ENCODE measurements at regions not wholly inside any gene's neighbourhood (a gene's known extent, or its start where the extent isn't known, plus 50 kb on each side); places are given as distances from the start of the nearest gene placed in this dataset.
"Not testable (repeated sequence)": the region's sequence is repeated elsewhere in the genome, so short reads cannot be mapped to it uniquely, and the experiment has no call there.

- DNase-seq (ENCODE audit: low spot score), result no peak
These were observed 598.1 kb downstream of the DNAH5 start for GRCh38 chr5:13346401-13346800.

GRCh38 chr5:13339093-13339492, 605.4 kb downstream of the DNAH5 start:
- DNase-seq (ENCODE audit: low spot score), result no peak

GRCh38 chr5:13335026-13335425, 609.5 kb downstream of the DNAH5 start:
- DNase-seq (ENCODE audit: low spot score), result not testable (repeated sequence)

- no peak for DNase-seq (ENCODE audit: low spot score)
These were observed 612.9 kb downstream of the DNAH5 start for GRCh38 chr5:13331585-13331984.

- no peak for DNase-seq (ENCODE audit: low spot score)
These were observed 616.2 kb downstream of the DNAH5 start for GRCh38 chr5:13328316-13328715.

- DNase-seq (ENCODE audit: low spot score), result no peak
These were observed 618.7 kb downstream of the DNAH5 start for GRCh38 chr5:13325765-13326164.

- DNase-seq (ENCODE audit: low spot score), result no peak
These were observed 621.7 kb downstream of the DNAH5 start for GRCh38 chr5:13322769-13323168.

GRCh38 chr5:13317654-13318053, 626.8 kb downstream of the DNAH5 start:
- no peak for DNase-seq (ENCODE audit: low spot score)

GRCh38 chr5:13316176-13316575, 628.3 kb downstream of the DNAH5 start:
- DNase-seq (ENCODE audit: low spot score), result no peak

GRCh38 chr5:13307480-13307879, 637.0 kb downstream of the DNAH5 start:
- no peak for DNase-seq (ENCODE audit: low spot score)

GRCh38 chr5:13303445-13303844, 641.0 kb downstream of the DNAH5 start:
- DNase-seq (ENCODE audit: low spot score), result no peak

- DNase-seq (ENCODE audit: low spot score), result no peak
These were observed 665.7 kb downstream of the DNAH5 start for GRCh38 chr5:13278811-13279210.

- no peak for DNase-seq (ENCODE audit: low spot score)
These were observed 666.3 kb downstream of the DNAH5 start for GRCh38 chr5:13278148-13278547.

- no peak for DNase-seq (ENCODE audit: low spot score)
These were observed 668.3 kb downstream of the DNAH5 start for GRCh38 chr5:13276156-13276555.

- DNase-seq (ENCODE audit: low spot score), result no peak
These were observed 680.8 kb downstream of the DNAH5 start for GRCh38 chr5:13263701-13264100.

- DNase-seq (ENCODE audit: low spot score), result no peak
These were observed 691.4 kb downstream of the DNAH5 start for GRCh38 chr5:13253111-13253510.

- DNase-seq (ENCODE audit: low spot score), result no peak
These were observed 691.8 kb downstream of the DNAH5 start for GRCh38 chr5:13252699-13253098.

GRCh38 chr5:13251623-13252376, 692.7 kb downstream of the DNAH5 start:
- DNase-seq (ENCODE audit: low spot score), result no peak

GRCh38 chr5:13250464-13251291, 693.8 kb downstream of the DNAH5 start:
- peak; percentile 9 for DNase-seq (ENCODE audit: low spot score)

- no peak for DNase-seq (ENCODE audit: low spot score)
These were observed 694.6 kb downstream of the DNAH5 start for GRCh38 chr5:13249854-13250253.

- DNase-seq (ENCODE audit: low spot score), result no peak
These were observed 696.2 kb downstream of the DNAH5 start for GRCh38 chr5:13248253-13248652.

GRCh38 chr5:13246053-13246452, 698.4 kb downstream of the DNAH5 start:
- DNase-seq (ENCODE audit: low spot score), result no peak

- no peak for DNase-seq (ENCODE audit: low spot score)
These were observed 700.3 kb downstream of the DNAH5 start for GRCh38 chr5:13244151-13244550.
